Thoracic aorta (tissue), 2 donors: ENCODE measurements at regions not wholly inside any gene's neighbourhood (a gene's known extent, or its start where the extent isn't known, plus 50 kb on each side); places are given as distances from the start of the nearest gene placed in this dataset.

ENCODE experiments used
- ATAC-seq: fragments of 150-250 bp; one replicate; pipeline ENCODE4 v1.8.0; 2017; ENCODE audit warnings: low read depth; ENCODE audit not compliant: insufficient number of reproducible peaks, low FRiP score
- DNase-seq: peaks from one replicate; pipeline ENCODE4 v3.0.0-alpha.2; 2020; ENCODE audit warnings: low spot score
- H3K27ac ChIP-seq, 2 donors: fragments of 200-600 bp; sonication (generic); 1 replicate in 1 of 2; 2 replicates in 1 of 2; pipeline ENCODE4 v1.5.1; 2016; ENCODE audit warnings: mild to moderate bottlenecking in 2 of 2, moderate library complexity in 2 of 2
- H3K27me3 ChIP-seq: fragments of 200-600 bp; sonication (generic); replicated peaks from 2 replicates; pipeline ENCODE4 v1.6.0; 2016; ENCODE audit warnings: mild to moderate bottlenecking; ENCODE audit not compliant: insufficient read depth
- H3K36me3 ChIP-seq: fragments of 200-600 bp; sonication (generic); one replicate; pipeline ENCODE4 v1.5.1; 2016
- H3K4me1 ChIP-seq, 2 donors: fragments of 200-600 bp; sonication (generic); 1 replicate in 1 of 2; 2 replicates in 1 of 2; pipeline versions ENCODE4 v1.5.1 to v1.6.0; 2016; ENCODE audit warnings: low read depth in 2 of 2, mild to moderate bottlenecking in 1 of 2; ENCODE audit not compliant: control insufficient read depth in 1 of 2
- H3K4me3 ChIP-seq: fragments of 200-600 bp; sonication (generic); 2 replicates; pipeline ENCODE4 v1.5.1; 2016; ENCODE audit warnings: mild to moderate bottlenecking
- H3K9me3 ChIP-seq: fragments of 200-600 bp; sonication (generic); 2 replicates; pipeline ENCODE4 v1.5.1; 2016
- TF ChIP-seq, protein P1 (sequence below): fragments of 200-600 bp; sonication (generic); IDR thresholded peaks from one replicate; pipeline ENCODE4 v1.5.1; 2019; ENCODE audit warnings: antibody characterized with exemption

GRCh38 chr20:40943591-40943990 is 85.0 kb upstream of the TOP1 start:
- DNase-seq: no peak
- Histone ChIP-seq H3K4me1 (no peaks in the 10 kb centered on the region), H3K36me3 (no peaks in the 10 kb centered on the region), H3K27ac (no peak overlapping the region), H3K9me3 (no peaks in the 10 kb centered on the region), H3K4me3 (no peak overlapping the region), H3K27me3 (no peaks in the 10 kb centered on the region)
- no peak for ATAC-seq
- TF ChIP-seq, protein P1, sequence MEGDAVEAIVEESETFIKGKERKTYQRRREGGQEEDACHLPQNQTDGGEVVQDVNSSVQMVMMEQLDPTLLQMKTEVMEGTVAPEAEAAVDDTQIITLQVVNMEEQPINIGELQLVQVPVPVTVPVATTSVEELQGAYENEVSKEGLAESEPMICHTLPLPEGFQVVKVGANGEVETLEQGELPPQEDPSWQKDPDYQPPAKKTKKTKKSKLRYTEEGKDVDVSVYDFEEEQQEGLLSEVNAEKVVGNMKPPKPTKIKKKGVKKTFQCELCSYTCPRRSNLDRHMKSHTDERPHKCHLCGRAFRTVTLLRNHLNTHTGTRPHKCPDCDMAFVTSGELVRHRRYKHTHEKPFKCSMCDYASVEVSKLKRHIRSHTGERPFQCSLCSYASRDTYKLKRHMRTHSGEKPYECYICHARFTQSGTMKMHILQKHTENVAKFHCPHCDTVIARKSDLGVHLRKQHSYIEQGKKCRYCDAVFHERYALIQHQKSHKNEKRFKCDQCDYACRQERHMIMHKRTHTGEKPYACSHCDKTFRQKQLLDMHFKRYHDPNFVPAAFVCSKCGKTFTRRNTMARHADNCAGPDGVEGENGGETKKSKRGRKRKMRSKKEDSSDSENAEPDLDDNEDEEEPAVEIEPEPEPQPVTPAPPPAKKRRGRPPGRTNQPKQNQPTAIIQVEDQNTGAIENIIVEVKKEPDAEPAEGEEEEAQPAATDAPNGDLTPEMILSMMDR: no peak

DNA sequence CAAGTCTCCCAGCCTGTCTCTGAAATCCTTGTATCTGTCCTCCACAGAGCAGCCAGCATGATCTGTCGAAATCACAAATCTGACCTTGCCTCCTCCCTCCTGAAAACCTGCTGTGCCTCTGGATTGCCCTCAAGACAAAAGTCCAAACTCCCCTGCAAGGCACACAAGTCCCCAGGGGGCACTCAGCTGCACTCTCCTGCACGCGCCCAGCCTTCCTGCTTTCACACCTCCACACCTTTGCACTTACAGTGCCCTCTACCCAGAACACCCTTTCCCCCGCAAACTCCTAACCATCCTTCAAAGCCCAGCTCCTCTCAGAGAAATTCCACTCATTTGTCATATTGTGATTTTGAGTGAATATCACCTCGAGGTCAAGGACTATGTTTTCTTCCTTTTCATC is 83.4 kb upstream of the TOP1 start:
- H3K4me1 ChIP-seq: no peaks in the 10 kb centered on the region
- H3K27me3 ChIP-seq: no peaks in the 10 kb centered on the region
- DNase-seq (no peak), ATAC-seq (no peak)
- no peak overlapping the region for H3K4me3 ChIP-seq
- no peaks in the 10 kb centered on the region for H3K36me3 ChIP-seq
- H3K27ac ChIP-seq: no peak overlapping the region
- H3K9me3 ChIP-seq: no peaks in the 10 kb centered on the region
- TF ChIP-seq, protein P1: no peak

DNA sequence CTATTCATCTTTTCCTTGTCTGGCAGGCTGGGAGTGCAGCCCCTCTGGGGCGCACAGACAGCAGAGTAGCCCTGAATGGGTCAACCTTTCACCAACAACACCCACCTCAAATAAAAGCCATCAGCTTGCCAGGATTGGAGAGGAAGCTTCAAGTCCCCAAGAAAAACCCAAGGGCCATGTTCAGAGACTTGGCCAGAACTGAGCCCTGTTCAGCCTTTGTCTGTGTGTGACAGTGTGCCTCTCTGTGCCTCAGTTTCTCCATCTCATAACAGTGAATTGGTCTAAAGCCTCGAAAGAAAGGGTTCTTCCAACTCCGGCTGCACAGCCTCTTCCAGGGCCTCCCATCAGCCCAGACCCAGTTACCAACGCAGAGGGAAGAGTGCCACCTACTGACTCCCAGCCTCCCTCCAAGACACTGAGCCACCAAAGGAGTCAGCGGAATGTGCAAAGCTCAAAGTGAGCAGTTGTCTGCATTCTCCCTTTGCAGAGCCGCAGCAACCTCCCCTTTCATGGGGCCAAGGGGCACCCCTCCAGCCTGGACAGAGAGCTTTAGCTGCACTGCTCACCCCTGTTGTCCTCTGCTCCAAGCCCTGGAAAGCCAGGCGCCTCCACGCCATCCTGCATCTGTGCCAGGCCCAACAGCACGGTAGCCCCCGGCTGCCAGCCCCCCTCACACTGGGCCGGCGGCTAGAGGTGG is 82.7 kb upstream of the TOP1 start:
- H3K9me3 ChIP-seq: no peaks in the 10 kb centered on the region
- no peak for ATAC-seq
- H3K27me3 ChIP-seq: no peaks in the 10 kb centered on the region
- DNase-seq: no peak
- TF ChIP-seq, protein P1: peak; percentile 54
- no peaks in the 10 kb centered on the region for H3K4me1 ChIP-seq
- no peaks in the 10 kb centered on the region for H3K36me3 ChIP-seq
- no peak overlapping the region for H3K27ac ChIP-seq
- no peak overlapping the region for H3K4me3 ChIP-seq

- no peaks in the 10 kb centered on the region for H3K9me3 ChIP-seq
- H3K4me1 ChIP-seq: no peaks in the 10 kb centered on the region
- DNase-seq: no peak
- H3K4me3 ChIP-seq: no peak overlapping the region
- ATAC-seq: no peak
- no peaks in the 10 kb centered on the region for H3K27me3 ChIP-seq
- TF ChIP-seq, protein P1: no peak
- H3K27ac ChIP-seq: no peak overlapping the region
- H3K36me3 ChIP-seq: no peaks in the 10 kb centered on the region
Observed at GRCh38 chr20:40946451-40946850, 82.2 kb upstream of the TOP1 start.

- no peaks in the 10 kb centered on the region for H3K9me3 ChIP-seq
- no peak for ATAC-seq
Observed at GRCh38 chr20:40948465-40949267, 80.0 kb upstream of the TOP1 start.

More at GRCh38 chr20:40948465-40949267, 80.0 kb upstream of the TOP1 start:
- DNase-seq: no peak
- TF ChIP-seq, protein P1: no peak
- Histone ChIP-seq H3K27me3 (no peaks in the 10 kb centered on the region), H3K4me3 (no peak overlapping the region), H3K27ac (no peak overlapping the region), H3K36me3 (no peaks in the 10 kb centered on the region), H3K4me1 (no peaks in the 10 kb centered on the region)
